ENCODE measurements at regions not wholly inside any gene's neighbourhood (a gene's known extent, or its start where the extent isn't known, plus 50 kb on each side); places are given as distances from the start of the nearest gene placed in this dataset.

DNA sequence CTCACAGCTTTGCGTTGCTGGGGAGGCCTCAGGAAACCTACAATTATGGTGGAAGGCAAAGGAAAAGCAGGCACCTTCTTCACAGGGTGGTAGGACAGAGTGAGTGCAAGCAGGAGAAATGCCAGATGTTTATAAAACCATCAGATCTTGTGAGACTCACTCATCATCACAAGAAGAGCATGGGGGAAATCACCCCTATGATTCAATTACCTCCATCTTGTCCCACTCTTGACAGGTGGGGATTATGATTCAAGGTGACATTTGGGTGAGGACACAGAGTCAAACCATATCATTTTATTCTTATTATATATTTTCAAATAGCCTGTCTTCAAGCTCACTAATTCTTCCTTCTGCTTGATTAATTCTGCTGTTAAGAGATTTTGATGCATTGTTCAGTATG lies 665.3 kb downstream of the TRHDE start:
- no peaks in the 10 kb centered on the region for H3K79me2 ChIP-seq (ENCODE audit: control insufficient read depth, low read length)
- no peak overlapping the region for H3K4me3 ChIP-seq (ENCODE audit: low read length)
- H4K20me1 ChIP-seq (ENCODE audit: control insufficient read depth, insufficient read depth, low read depth, low read length), result no peaks in the 10 kb centered on the region
- H3K27me3 ChIP-seq (ENCODE audit: control insufficient read depth, low read length), result no peaks in the 10 kb centered on the region
- TF ChIP-seq, protein P1, sequence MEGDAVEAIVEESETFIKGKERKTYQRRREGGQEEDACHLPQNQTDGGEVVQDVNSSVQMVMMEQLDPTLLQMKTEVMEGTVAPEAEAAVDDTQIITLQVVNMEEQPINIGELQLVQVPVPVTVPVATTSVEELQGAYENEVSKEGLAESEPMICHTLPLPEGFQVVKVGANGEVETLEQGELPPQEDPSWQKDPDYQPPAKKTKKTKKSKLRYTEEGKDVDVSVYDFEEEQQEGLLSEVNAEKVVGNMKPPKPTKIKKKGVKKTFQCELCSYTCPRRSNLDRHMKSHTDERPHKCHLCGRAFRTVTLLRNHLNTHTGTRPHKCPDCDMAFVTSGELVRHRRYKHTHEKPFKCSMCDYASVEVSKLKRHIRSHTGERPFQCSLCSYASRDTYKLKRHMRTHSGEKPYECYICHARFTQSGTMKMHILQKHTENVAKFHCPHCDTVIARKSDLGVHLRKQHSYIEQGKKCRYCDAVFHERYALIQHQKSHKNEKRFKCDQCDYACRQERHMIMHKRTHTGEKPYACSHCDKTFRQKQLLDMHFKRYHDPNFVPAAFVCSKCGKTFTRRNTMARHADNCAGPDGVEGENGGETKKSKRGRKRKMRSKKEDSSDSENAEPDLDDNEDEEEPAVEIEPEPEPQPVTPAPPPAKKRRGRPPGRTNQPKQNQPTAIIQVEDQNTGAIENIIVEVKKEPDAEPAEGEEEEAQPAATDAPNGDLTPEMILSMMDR (IDR thresholded peaks at IDR 0.05; ENCODE audit: low read depth, low read length, poor library complexity, severe bottlenecking), result no peak
- TF ChIP-seq EZH2phosphoT487 (IDR thresholded peaks at IDR 0.05; ENCODE audit: borderline replicate concordance, low read length), result no peak
- no peak overlapping the region for H3K27ac ChIP-seq (ENCODE audit: low read depth, low read length)
- H3K9me3 ChIP-seq (ENCODE audit: control insufficient read depth, insufficient read depth, low read length), result no peaks in the 10 kb centered on the region; the same call in 1 of the 2 replicates
- no peaks in the 10 kb centered on the region for H3K9me2 ChIP-seq (replicated peaks; ENCODE audit: control insufficient read depth, low read length)
- H3K36me3 ChIP-seq (ENCODE audit: control insufficient read depth, low read length), result no peaks in the 10 kb centered on the region
- no peak overlapping the region for H3K4me2 ChIP-seq (ENCODE audit: low read length)
- H3F3A ChIP-seq (ENCODE audit: control insufficient read depth, insufficient read depth), result no peaks in the 10 kb centered on the region
- H3K4me1 ChIP-seq (ENCODE audit: control insufficient read depth, low read length), result no peaks in the 10 kb centered on the region

GRCh38 chr12:72957454-72957853 lies 685.3 kb downstream of the TRHDE start:
- Histone ChIP-seq H3K9me2 (replicated peaks; ENCODE audit: control insufficient read depth, low read length) (no peaks in the 10 kb centered on the region), H3K79me2 (ENCODE audit: control insufficient read depth, low read length) (no peaks in the 10 kb centered on the region), H3K4me3 (ENCODE audit: low read length) (no peak overlapping the region), H3K4me1 (ENCODE audit: control insufficient read depth, low read length) (no peaks in the 10 kb centered on the region), H3K9me3 (ENCODE audit: control insufficient read depth, insufficient read depth, low read length) (no peaks in the 10 kb centered on the region; the same call in 1 of the 2 replicates), H3K4me2 (ENCODE audit: low read length) (no peak overlapping the region), H3K27me3 (ENCODE audit: control insufficient read depth, low read length) (no peaks in the 10 kb centered on the region), H3F3A (ENCODE audit: control insufficient read depth, insufficient read depth) (no peaks in the 10 kb centered on the region), H3K27ac (ENCODE audit: low read depth, low read length) (no peak overlapping the region), H3K36me3 (ENCODE audit: control insufficient read depth, low read length) (no peaks in the 10 kb centered on the region), H4K20me1 (ENCODE audit: control insufficient read depth, insufficient read depth, low read depth, low read length) (no peaks in the 10 kb centered on the region)
- no peak for TF ChIP-seq EZH2phosphoT487 (IDR thresholded peaks at IDR 0.05; ENCODE audit: borderline replicate concordance, low read length)
- TF ChIP-seq, protein P1 (IDR thresholded peaks at IDR 0.05; ENCODE audit: low read depth, low read length, poor library complexity, severe bottlenecking), result no peak

- H3K9me3 ChIP-seq (ENCODE audit: control insufficient read depth, insufficient read depth, low read length), result no peaks in the 10 kb centered on the region
- no peaks in the 10 kb centered on the region for H3K4me1 ChIP-seq (ENCODE audit: control insufficient read depth, low read length)
- no peaks in the 10 kb centered on the region for H3K79me2 ChIP-seq (ENCODE audit: control insufficient read depth, low read length)
- H3F3A ChIP-seq (ENCODE audit: control insufficient read depth, insufficient read depth), result no peaks in the 10 kb centered on the region
- H3K4me2 ChIP-seq (ENCODE audit: low read length), result no peak overlapping the region
- H3K9me2 ChIP-seq (replicated peaks; ENCODE audit: control insufficient read depth, low read length), result no peaks in the 10 kb centered on the region
- no peak for TF ChIP-seq EZH2phosphoT487 (IDR thresholded peaks at IDR 0.05; ENCODE audit: borderline replicate concordance, low read length)
- TF ChIP-seq, protein P1 (IDR thresholded peaks at IDR 0.05; ENCODE audit: low read depth, low read length, poor library complexity, severe bottlenecking), result no peak
- no peak overlapping the region for H3K4me3 ChIP-seq (ENCODE audit: low read length)
- H3K36me3 ChIP-seq (ENCODE audit: control insufficient read depth, low read length), result no peaks in the 10 kb centered on the region
- H4K20me1 ChIP-seq (ENCODE audit: control insufficient read depth, insufficient read depth, low read depth, low read length), result no peaks in the 10 kb centered on the region
- no peak overlapping the region for H3K27ac ChIP-seq (ENCODE audit: low read depth, low read length)
- no peaks in the 10 kb centered on the region for H3K27me3 ChIP-seq (ENCODE audit: control insufficient read depth, low read length)
These were observed 694.5 kb downstream of the TRHDE start for GRCh38 chr12:72966684-72967083.

Data from DOHH2 (cell line).